Prostate gland (tissue), 2 donors: ENCODE measurements at regions not wholly inside any gene's neighbourhood (a gene's known extent, or its start where the extent isn't known, plus 50 kb on each side); places are given as distances from the start of the nearest gene placed in this dataset.

Experiments used
- DNase-seq: peaks from one replicate; pipeline ENCODE4 v3.0.0-alpha.2; 2019; ENCODE audit warnings: low spot score
- H3K27ac ChIP-seq, 2 donors: fragments of 200-600 bp; sonication (generic); 2 replicates each; pipeline ENCODE4 v1.5.1; 2017 to 2019
- H3K27me3 ChIP-seq: fragments of 200-600 bp; sonication (generic); replicated peaks from 2 replicates; pipeline ENCODE4 v1.5.1; 2019; ENCODE audit not compliant: insufficient read depth
- H3K36me3 ChIP-seq, 2 donors: fragments of 200-600 bp; sonication (generic); 1 replicate in 1 of 2; 2 replicates in 1 of 2; pipeline versions ENCODE4 v1.5.1 to v1.8.1; 2017 to 2019
- H3K4me1 ChIP-seq: fragments of 200-600 bp; sonication (generic); replicated peaks from 2 replicates; pipeline ENCODE4 v1.5.1; 2019
- H3K4me3 ChIP-seq, 2 donors: fragments of 200-600 bp; sonication (generic); 2 replicates each; pipeline ENCODE4 v1.5.1; 2017 to 2019
- H3K9me3 ChIP-seq: fragments of 200-600 bp; sonication (generic); 2 replicates; pipeline ENCODE4 v1.5.1; 2017
- CTCF ChIP-seq, 4 experiments: fragments of 200-600 bp in 2 of 4; fragments of 450-650 bp in 2 of 4; sonication (generic) in 2 of 4; IDR thresholded peaks; 1 replicate in 3 of 4; 2 replicates in 1 of 4; pipeline ENCODE4 v1.5.1; 2016 to 2019; ENCODE audit warnings: antibody characterized with exemption in 4 of 4, mild to moderate bottlenecking in 2 of 4, moderate library complexity in 2 of 4
- POLR2A ChIP-seq: fragments of 450-650 bp; IDR thresholded peaks from one replicate; pipeline ENCODE4 v1.6.1; 2016; ENCODE audit warnings: antibody characterized with exemption, mild to moderate bottlenecking
- POLR2AphosphoS5 ChIP-seq: sonication (generic); formaldehyde crosslinking; IDR thresholded peaks from one replicate; pipeline ENCODE4 v1.6.1; 2017; ENCODE audit warnings: antibody characterized with exemption
- WGBS: methylation state at CpG from one replicate; pipeline ENCODE4 v1.1.5; 2018; 5-methylcytosine and 5-hydroxymethylcytosine counted together
- intact Hi-C: fragments of 100-400 bp; cut with DNase I; formaldehyde crosslinking; loops from one replicate; pipeline ENCODE4 v1.14.2; 2022

- intact Hi-C loops, result no loop called here
- H3K36me3 ChIP-seq, result no peaks in the 10 kb centered on the region
- no peak for DNase-seq
- no peaks in the 10 kb centered on the region for H3K4me1 ChIP-seq
- H3K9me3 ChIP-seq, result no peaks in the 10 kb centered on the region
- H3K4me3 ChIP-seq, result no peak overlapping the region
- 53% methylated on average over 2 of the region's 2 CpGs for WGBS
- no peak overlapping the region for H3K27ac ChIP-seq
- TF ChIP-seq POLR2AphosphoS5 (no peak), CTCF (IDR thresholded peaks at IDR 0.05) (no peak), POLR2A (no peak)
- H3K27me3 ChIP-seq, result no peaks in the 10 kb centered on the region
Measured at GRCh38 chr6:147839708-147840610, 331.5 kb downstream of the SAMD5 start.

- Histone ChIP-seq H3K36me3 (no peaks in the 10 kb centered on the region), H3K4me1 (no peaks in the 10 kb centered on the region), H3K27ac (no peak overlapping the region), H3K27me3 (no peaks in the 10 kb centered on the region), H3K9me3 (no peaks in the 10 kb centered on the region), H3K4me3 (no peak overlapping the region)
- no peak for TF ChIP-seq POLR2A
- no peak for TF ChIP-seq POLR2AphosphoS5
- no peak for TF ChIP-seq CTCF (IDR thresholded peaks at IDR 0.05)
- 21% methylated on average over 1 of the region's 1 CpG for WGBS
- intact Hi-C loops, result no loop called here
- DNase-seq, result no peak
Measured at GRCh38 chr6:147841547-147842148, 333.2 kb downstream of the SAMD5 start.

GRCh38 chr6:147849401-147850330 is 341.2 kb downstream of the SAMD5 start:
- 62% methylated on average over 10 of the region's 10 CpGs for WGBS
- H3K27me3 ChIP-seq, result no peaks in the 10 kb centered on the region

GRCh38 chr6:147852772-147853171 is 344.3 kb downstream of the SAMD5 start:
- Histone ChIP-seq H3K4me1 (no peaks in the 10 kb centered on the region), H3K27ac (no peak overlapping the region), H3K9me3 (no peaks in the 10 kb centered on the region), H3K36me3 (no peaks in the 10 kb centered on the region), H3K27me3 (no peaks in the 10 kb centered on the region), H3K4me3 (no peak overlapping the region)
- DNase-seq, result no peak
- 94% methylated on average over 2 of the region's 2 CpGs for WGBS
- TF ChIP-seq POLR2A, result no peak
- TF ChIP-seq POLR2AphosphoS5, result no peak
- TF ChIP-seq CTCF (IDR thresholded peaks at IDR 0.05), result no peak
- intact Hi-C loops, result no loop called here

More at GRCh38 chr6:147849401-147850330, 341.2 kb downstream of the SAMD5 start:
- H3K4me3 ChIP-seq, result no peak overlapping the region
- no peak for DNase-seq
- H3K36me3 ChIP-seq, result no peaks in the 10 kb centered on the region
- TF ChIP-seq POLR2AphosphoS5 (no peak), CTCF (IDR thresholded peaks at IDR 0.05) (no peak), POLR2A (no peak)
- intact Hi-C loops, result no loop called here
- H3K4me1 ChIP-seq, result no peaks in the 10 kb centered on the region
- H3K27ac ChIP-seq, result no peak overlapping the region
- H3K9me3 ChIP-seq, result no peaks in the 10 kb centered on the region
